ENCODE measurements at regions not wholly inside any gene's neighbourhood (a gene's known extent, or its start where the extent isn't known, plus 50 kb on each side); places are given as distances from the start of the nearest gene placed in this dataset.

DNA sequence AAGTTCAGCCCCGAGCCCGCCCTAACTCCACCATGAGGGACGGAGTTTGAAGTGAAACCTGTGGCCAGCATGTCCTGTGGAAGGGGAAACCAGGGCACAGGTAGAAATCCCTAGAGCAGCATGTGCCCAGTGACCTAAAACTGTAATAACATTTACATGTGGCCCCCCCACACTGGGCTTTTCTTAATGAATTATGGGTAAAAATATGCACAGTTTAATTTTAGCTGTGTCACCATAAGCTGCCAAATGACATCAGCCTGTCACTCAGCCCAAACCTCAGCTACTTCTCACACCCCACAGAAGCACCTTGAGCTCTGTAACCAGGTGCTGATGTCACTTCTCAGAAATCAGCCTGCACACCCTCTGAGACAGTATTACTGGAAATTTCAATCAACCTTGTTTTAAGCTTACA is 50.0 kb upstream of the SLC19A1 start:
- peak; percentile 64 to 82 for DNase-seq (ENCODE audit: low read depth in 2 of 2)

DNA sequence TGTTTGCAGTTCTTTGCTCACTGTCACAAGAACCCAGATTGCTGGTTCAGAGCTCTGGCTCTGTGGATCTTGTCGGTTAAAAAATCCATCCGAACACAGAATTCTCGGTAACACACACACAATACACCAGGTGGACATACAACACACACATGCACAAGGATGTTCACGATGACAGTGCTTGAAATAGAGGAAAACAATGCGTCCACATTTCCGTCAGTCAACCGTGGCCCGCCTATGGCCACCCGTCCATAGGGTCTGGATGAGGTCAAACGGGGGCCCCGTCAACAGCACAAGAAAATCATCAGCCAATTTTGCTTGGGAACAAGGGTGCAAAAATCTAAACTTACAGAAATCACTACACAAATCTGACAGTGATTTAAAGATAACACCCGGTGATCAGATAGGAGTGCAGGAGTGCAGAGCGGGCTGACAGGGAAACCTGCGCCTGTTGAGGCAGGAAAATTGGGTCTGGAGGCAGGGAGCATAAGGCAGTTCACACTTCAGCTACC is 50.4 kb upstream of the SLC19A1 start:
- DNase-seq (ENCODE audit: low read depth in 2 of 2): no peak

DNA sequence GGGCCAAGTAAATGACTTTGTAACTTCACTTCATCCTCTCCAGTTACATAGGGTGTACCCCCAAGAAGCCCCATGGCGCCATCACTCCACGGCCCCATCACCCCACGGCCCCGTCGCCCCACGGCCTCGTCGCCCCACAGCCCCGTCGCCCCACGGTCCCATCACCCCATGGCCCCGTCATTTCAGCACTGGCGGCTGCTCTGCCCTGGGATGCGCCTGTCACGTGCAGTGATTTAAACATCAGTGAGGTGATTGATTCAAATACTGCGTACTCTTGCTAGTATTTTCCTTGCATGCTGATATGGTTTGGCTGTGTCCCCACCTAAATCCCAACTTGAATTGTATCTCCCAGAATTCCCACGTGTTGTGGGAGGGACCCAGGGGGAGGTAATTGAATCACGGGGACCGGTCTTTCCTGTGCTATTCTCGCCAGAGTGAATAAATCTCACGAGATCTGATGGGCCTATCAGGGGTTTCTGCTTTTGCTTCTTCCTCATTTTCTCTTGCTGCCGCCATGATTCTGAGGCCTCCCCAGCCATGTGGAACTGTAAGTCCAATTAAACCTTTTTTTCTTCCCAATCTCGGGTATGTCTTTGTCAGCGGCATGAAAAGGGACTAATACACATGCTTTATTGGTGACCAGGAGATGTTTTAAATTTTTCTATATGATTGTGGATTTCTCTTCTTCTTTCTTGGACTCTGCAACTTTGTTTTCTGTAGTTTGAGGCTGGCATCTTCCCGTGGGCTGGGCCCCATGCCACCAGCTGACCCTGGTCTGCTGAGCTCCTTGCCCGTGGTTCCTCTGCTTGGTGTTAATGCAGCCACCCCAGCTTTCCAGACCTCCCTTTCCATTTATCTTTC is 50.1 kb upstream of the PCBP3 start:
- DNase-seq (ENCODE audit: low read depth in 2 of 2): no peak

Data from stimulated activated CD8-positive, alpha-beta memory T cell treated with anti-CD3 and anti-CD28 coated beads, Interleukin-7, amount 100 ng/mL, for 4 hours (primary cell).